ENCODE measurements at regions not wholly inside any gene's neighbourhood (a gene's known extent, or its start where the extent isn't known, plus 50 kb on each side); places are given as distances from the start of the nearest gene placed in this dataset.

GRCh38 chr18:4658804-4659203 is 203.7 kb upstream of the DLGAP1 start:
- Histone ChIP-seq H3K36me3 (no peaks in the 10 kb centered on the region), H3K27me3 (replicated peaks) (no peaks in the 10 kb centered on the region), H3K4me3 (no peak overlapping the region), H3K27ac (no peak overlapping the region), H3K4me1 (replicated peaks) (no peaks in the 10 kb centered on the region), H3K9me3 (replicated peaks) (peaks cover 3% of the 10 kb centered on the region; the same call in 1 of the 2 replicates)
- no peak for DNase-seq (ENCODE audit: low read depth in 1 of 2, low spot score in 2 of 2)

DNA sequence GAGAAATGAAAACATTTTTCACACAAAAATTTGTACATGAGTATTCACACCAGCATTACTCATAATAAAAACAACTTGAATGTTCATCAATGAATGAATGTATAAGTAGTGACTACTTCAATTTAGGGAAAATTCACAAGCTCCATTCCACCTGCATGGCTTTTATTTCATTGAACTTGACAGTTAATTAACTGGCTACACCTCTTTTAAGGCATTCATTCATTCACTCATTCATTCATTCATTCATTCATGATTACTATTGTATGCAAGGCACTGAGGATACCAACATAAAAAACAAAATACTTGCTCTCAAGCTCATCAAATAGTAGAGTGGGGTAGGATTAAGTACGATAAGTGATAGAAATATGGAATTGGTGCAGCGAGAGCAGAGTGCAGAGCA is 198.3 kb upstream of the DLGAP1 start:
- H3K27me3 ChIP-seq (replicated peaks) = no peaks in the 10 kb centered on the region
- no peak overlapping the region for H3K27ac ChIP-seq
- H3K4me3 ChIP-seq = no peak overlapping the region
- H3K36me3 ChIP-seq = no peaks in the 10 kb centered on the region
- peaks cover 5% of the 10 kb centered on the region; the same call in 1 of the 2 replicates for H3K9me3 ChIP-seq (replicated peaks)
- DNase-seq (ENCODE audit: low read depth in 1 of 2, low spot score in 2 of 2) = no peak
- H3K4me1 ChIP-seq (replicated peaks) = no peaks in the 10 kb centered on the region

GRCh38 chr18:4641771-4642368 is 186.8 kb upstream of the DLGAP1 start:
- Histone ChIP-seq H3K4me3 (no peak overlapping the region), H3K27me3 (replicated peaks) (no peaks in the 10 kb centered on the region), H3K4me1 (replicated peaks) (no peaks in the 10 kb centered on the region), H3K27ac (no peak overlapping the region), H3K9me3 (replicated peaks) (no peaks in the 10 kb centered on the region), H3K36me3 (no peaks in the 10 kb centered on the region)
- DNase-seq (ENCODE audit: low read depth in 1 of 2, low spot score in 2 of 2) = no peak

- H3K9me3 ChIP-seq (replicated peaks) = no peaks in the 10 kb centered on the region
- no peak for DNase-seq (ENCODE audit: low read depth in 1 of 2, low spot score in 2 of 2)
- no peaks in the 10 kb centered on the region for H3K36me3 ChIP-seq
- no peak overlapping the region for H3K27ac ChIP-seq
- H3K4me3 ChIP-seq = no peak overlapping the region
- H3K27me3 ChIP-seq (replicated peaks) = no peaks in the 10 kb centered on the region
- H3K4me1 ChIP-seq (replicated peaks) = no peaks in the 10 kb centered on the region
Measured at GRCh38 chr18:4640349-4641012, 185.4 kb upstream of the DLGAP1 start.

DNA sequence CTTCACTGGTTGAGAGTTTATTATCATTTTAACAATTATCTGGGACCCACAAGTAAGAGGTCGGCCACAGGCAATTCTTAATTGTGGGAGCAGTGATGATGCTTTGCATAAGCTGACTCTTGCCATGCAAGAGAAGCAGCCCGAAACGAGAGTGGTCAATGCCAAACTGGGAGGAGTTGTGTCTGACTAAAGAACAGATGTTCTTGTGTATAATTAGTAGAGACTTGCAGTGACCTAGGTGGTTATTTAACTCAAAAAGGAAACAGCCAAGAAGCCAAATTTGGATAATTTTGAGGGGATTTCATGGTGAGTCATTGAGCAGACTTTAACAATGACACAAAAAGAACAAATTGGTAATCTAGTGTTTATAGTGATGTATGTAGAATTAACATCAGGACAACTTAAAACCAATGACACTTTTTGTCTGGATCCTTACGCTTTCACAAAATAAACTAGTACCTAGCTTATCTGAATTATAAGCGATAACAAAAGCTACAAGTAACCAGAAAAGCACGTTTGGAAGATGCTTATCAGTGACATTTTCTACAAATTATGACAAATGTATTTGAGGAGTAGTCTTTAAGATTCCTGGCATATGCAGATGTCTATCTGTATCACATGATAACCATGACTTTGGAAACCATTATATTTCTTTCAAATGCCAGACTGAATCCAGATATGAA is 184.7 kb upstream of the DLGAP1 start:
- no peaks in the 10 kb centered on the region for H3K27me3 ChIP-seq (replicated peaks)
- no peak for DNase-seq (ENCODE audit: low read depth in 1 of 2, low spot score in 2 of 2)
- H3K4me1 ChIP-seq (replicated peaks) = no peaks in the 10 kb centered on the region
- no peak overlapping the region for H3K27ac ChIP-seq
- no peak overlapping the region for H3K4me3 ChIP-seq
- no peaks in the 10 kb centered on the region for H3K36me3 ChIP-seq
- no peaks in the 10 kb centered on the region for H3K9me3 ChIP-seq (replicated peaks)

- Histone ChIP-seq H3K27ac (no peak overlapping the region), H3K4me1 (replicated peaks) (no peaks in the 10 kb centered on the region), H3K9me3 (replicated peaks) (no peaks in the 10 kb centered on the region), H3K27me3 (replicated peaks) (0 out of 2 replicates have a peak, but pooled peaks cover 4% of the 10 kb centered on the region), H3K36me3 (no peaks in the 10 kb centered on the region), H3K4me3 (no peak overlapping the region)
- DNase-seq (ENCODE audit: low read depth in 1 of 2, low spot score in 2 of 2) = no peak
Measured at GRCh38 chr18:4638680-4639079, 183.6 kb upstream of the DLGAP1 start.

- Histone ChIP-seq H3K4me1 (replicated peaks) (no peaks in the 10 kb centered on the region), H3K36me3 (no peaks in the 10 kb centered on the region), H3K9me3 (replicated peaks) (no peaks in the 10 kb centered on the region), H3K27ac (no peak overlapping the region), H3K27me3 (replicated peaks) (0 out of 2 replicates have a peak, but pooled peaks cover 4% of the 10 kb centered on the region), H3K4me3 (no peak overlapping the region)
- DNase-seq (ENCODE audit: low read depth in 1 of 2, low spot score in 2 of 2) = no peak
Measured at GRCh38 chr18:4637876-4638275, 182.8 kb upstream of the DLGAP1 start.

GRCh38 chr18:4636967-4637366 is 181.9 kb upstream of the DLGAP1 start:
- no peak for DNase-seq (ENCODE audit: low read depth in 1 of 2, low spot score in 2 of 2)
- H3K4me3 ChIP-seq = no peak overlapping the region
- no peaks in the 10 kb centered on the region for H3K9me3 ChIP-seq (replicated peaks)
- 0 out of 2 replicates have a peak, but pooled peaks cover 4% of the 10 kb centered on the region for H3K27me3 ChIP-seq (replicated peaks)
- H3K27ac ChIP-seq = no peak overlapping the region
- H3K4me1 ChIP-seq (replicated peaks) = no peaks in the 10 kb centered on the region
- no peaks in the 10 kb centered on the region for H3K36me3 ChIP-seq

DNA sequence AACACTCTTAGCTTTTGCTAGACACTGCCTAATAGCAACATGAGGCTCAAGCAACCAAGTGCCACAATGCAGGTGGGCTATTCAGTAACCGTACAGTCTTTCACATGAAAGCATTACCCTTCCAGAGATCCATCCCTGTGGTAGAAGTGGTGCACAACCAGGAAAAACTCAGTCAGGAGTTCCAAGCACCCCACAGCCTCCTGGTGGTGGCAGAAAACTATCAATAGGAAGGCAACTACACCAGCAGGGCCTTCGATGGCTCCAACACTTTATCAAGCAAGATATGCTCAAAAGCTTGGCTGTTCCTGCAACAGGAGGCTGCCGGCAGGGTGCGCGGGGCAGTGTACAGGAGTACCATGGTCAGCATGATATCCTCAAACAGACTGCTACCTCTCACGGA is 176.1 kb upstream of the DLGAP1 start:
- Histone ChIP-seq H3K4me3 (no peak overlapping the region), H3K27ac (no peak overlapping the region), H3K4me1 (replicated peaks) (no peaks in the 10 kb centered on the region), H3K36me3 (no peaks in the 10 kb centered on the region), H3K9me3 (replicated peaks) (no peaks in the 10 kb centered on the region), H3K27me3 (replicated peaks) (0 out of 2 replicates have a peak, but pooled peaks cover 4% of the 10 kb centered on the region)
- DNase-seq (ENCODE audit: low read depth in 1 of 2, low spot score in 2 of 2) = no peak

- Histone ChIP-seq H3K4me1 (replicated peaks) (no peaks in the 10 kb centered on the region), H3K4me3 (no peak overlapping the region), H3K27ac (no peak overlapping the region), H3K36me3 (no peaks in the 10 kb centered on the region), H3K27me3 (replicated peaks) (no peaks in the 10 kb centered on the region; the same call in none of the 2 replicates), H3K9me3 (replicated peaks) (no peaks in the 10 kb centered on the region; the same call in 1 of the 2 replicates)
- no peak for DNase-seq (ENCODE audit: low read depth in 1 of 2, low spot score in 2 of 2)
Measured at GRCh38 chr18:4605212-4605611, 150.1 kb upstream of the DLGAP1 start.

DNA sequence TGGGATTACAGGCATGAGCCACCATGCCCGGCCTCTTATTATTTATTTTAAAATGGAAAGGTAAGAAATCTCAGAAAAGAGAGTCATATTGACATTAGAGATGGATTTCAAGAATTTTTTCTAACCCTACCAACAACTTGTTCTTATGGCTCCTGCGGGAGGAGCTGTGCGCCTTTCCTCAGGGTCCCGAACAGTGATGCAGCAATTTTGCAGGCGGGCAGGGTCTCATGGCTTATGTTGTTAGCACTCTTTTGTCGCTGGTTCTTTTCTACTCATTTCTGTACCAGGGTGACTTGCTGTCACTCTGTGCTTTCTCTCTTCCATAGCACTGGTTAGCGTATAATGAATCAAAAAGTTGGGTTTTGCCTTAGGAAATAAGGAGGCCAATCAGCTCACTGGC is 148.8 kb upstream of the DLGAP1 start:
- H3K4me3 ChIP-seq = no peak overlapping the region
- H3K27me3 ChIP-seq (replicated peaks) = no peaks in the 10 kb centered on the region; the same call in none of the 2 replicates
- H3K4me1 ChIP-seq (replicated peaks) = no peaks in the 10 kb centered on the region
- no peak overlapping the region for H3K27ac ChIP-seq
- no peaks in the 10 kb centered on the region; the same call in 1 of the 2 replicates for H3K9me3 ChIP-seq (replicated peaks)
- no peaks in the 10 kb centered on the region for H3K36me3 ChIP-seq
- no peak for DNase-seq (ENCODE audit: low read depth in 1 of 2, low spot score in 2 of 2)

DNA sequence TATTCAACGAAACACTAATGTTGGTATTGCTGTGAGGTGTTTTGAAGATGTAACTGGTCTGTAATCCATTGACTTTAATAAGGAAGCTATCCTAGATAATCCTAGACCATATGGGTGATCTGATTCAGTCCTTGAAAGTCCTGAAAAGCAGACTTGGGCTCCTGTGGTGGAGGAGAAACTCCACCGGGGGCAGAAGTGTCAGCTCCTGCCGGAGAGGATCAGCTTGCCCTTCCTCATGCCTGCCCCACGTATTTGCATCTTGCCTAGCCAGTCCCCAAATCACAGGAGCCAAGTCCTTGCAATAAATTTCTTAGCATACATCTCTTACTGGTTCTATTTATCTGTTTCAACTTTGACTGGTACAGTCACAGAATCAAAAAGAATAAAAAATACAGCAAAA is 144.2 kb upstream of the DLGAP1 start:
- Histone ChIP-seq H3K9me3 (replicated peaks) (no peaks in the 10 kb centered on the region), H3K4me3 (no peak overlapping the region), H3K4me1 (replicated peaks) (no peaks in the 10 kb centered on the region), H3K27me3 (replicated peaks) (no peaks in the 10 kb centered on the region; the same call in 1 of the 2 replicates), H3K27ac (no peak overlapping the region), H3K36me3 (no peaks in the 10 kb centered on the region)
- no peak for DNase-seq (ENCODE audit: low read depth in 1 of 2, low spot score in 2 of 2)

GRCh38 chr18:4597301-4597700 is 142.2 kb upstream of the DLGAP1 start:
- no peaks in the 10 kb centered on the region; the same call in 1 of the 2 replicates for H3K27me3 ChIP-seq (replicated peaks)
- no peaks in the 10 kb centered on the region for H3K36me3 ChIP-seq
- no peaks in the 10 kb centered on the region for H3K9me3 ChIP-seq (replicated peaks)
- no peaks in the 10 kb centered on the region for H3K4me1 ChIP-seq (replicated peaks)
- no peak for DNase-seq (ENCODE audit: low read depth in 1 of 2, low spot score in 2 of 2)
- H3K4me3 ChIP-seq = no peak overlapping the region
- no peak overlapping the region for H3K27ac ChIP-seq

DNA sequence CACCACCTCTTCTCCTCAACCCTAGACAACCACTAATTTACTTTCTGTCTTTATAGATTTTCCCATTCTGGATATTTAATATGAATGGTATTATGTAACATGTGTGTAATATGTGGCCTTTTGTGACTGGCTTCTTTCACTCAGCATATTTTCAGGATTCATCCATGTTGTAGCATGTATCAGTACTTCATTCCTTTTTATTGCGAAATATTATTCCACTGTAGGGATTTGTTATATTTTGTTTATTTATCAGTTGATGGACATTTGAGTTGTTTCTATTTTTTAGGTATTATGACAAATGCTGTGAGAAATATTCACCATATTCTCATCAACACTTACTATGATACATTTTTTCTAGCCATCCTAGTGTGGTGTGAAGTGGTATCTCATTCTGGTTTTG is 138.8 kb upstream of the DLGAP1 start:
- Histone ChIP-seq H3K4me3 (no peak overlapping the region), H3K36me3 (no peaks in the 10 kb centered on the region), H3K27me3 (replicated peaks) (no peaks in the 10 kb centered on the region), H3K9me3 (replicated peaks) (no peaks in the 10 kb centered on the region), H3K4me1 (replicated peaks) (peaks cover 3% of the 10 kb centered on the region; the same call in 1 of the 2 replicates), H3K27ac (no peak overlapping the region)
- DNase-seq (ENCODE audit: low read depth in 1 of 2, low spot score in 2 of 2) = no peak
